PC-9 (cell line): ENCODE measurements at regions not wholly inside any gene's neighbourhood (a gene's known extent, or its start where the extent isn't known, plus 50 kb on each side); places are given as distances from the start of the nearest gene placed in this dataset.

ENCODE experiments used
- BruUV-seq: library from RNA; stranded (reverse); fragments of 400-500 nt; replicated peaks from 2 replicates; lab custom pipeline; 2021; lab: Mats Ljungman, UMichigan
- CTCF ChIA-PET: fragments of 300-600 bp; sonication (Branson Sonifier 250); formaldehyde crosslinking; loops from one replicate; lab custom pipeline; 2022; ENCODE audit warnings: antibody characterized with exemption; lab: Charles Lee
- POLR2A ChIA-PET: fragments of 300-600 bp; sonication (Branson Sonifier 250); formaldehyde crosslinking; loops from one replicate; lab custom pipeline; 2022; ENCODE audit warnings: antibody characterized with exemption; ENCODE audit not compliant: unreplicated experiment; lab: Charles Lee
- DNase-seq, 2 experiments: peaks; one replicate each; pipeline versions ENCODE4 v3.0.0 to v3.0.0-alpha.2; 2015 to 2022; ENCODE audit warnings: mixed read lengths in 1 of 2
- H2AFZ ChIP-seq: fragments of 200-600 bp; sonication (generic); 2 replicates; pipeline ENCODE4 v1.8.1; 2017; ENCODE audit warnings: antibody characterized with exemption
- H3F3A ChIP-seq: fragments of 200-600 bp; sonication (generic); 2 replicates; pipeline ENCODE4 v1.8.1; 2017; ENCODE audit warnings: antibody characterized with exemption, mild to moderate bottlenecking, low read depth; ENCODE audit not compliant: insufficient read depth
- H3K27ac ChIP-seq: fragments of 200-600 bp; sonication (generic); 2 replicates; pipeline ENCODE4 v1.6.1; 2016; ENCODE audit warnings: mixed run types
- H3K27me3 ChIP-seq: fragments of 200-600 bp; sonication (generic); 2 replicates; pipeline ENCODE4 v1.6.1; 2016; ENCODE audit warnings: low read depth, mixed run types; ENCODE audit not compliant: insufficient read depth
- H3K36me3 ChIP-seq: fragments of 200-600 bp; sonication (generic); 2 replicates; pipeline ENCODE4 v1.6.1; 2016; ENCODE audit warnings: low read depth, mixed run types
- H3K4me1 ChIP-seq: fragments of 200-600 bp; sonication (generic); replicated peaks from 2 replicates; pipeline ENCODE4 v1.6.1; 2016; ENCODE audit warnings: mixed run types; ENCODE audit not compliant: insufficient read depth
- H3K4me2 ChIP-seq: fragments of 200-600 bp; sonication (generic); 2 replicates; pipeline ENCODE4 v1.6.1; 2017; ENCODE audit warnings: mixed run types
- H3K4me3 ChIP-seq: fragments of 200-600 bp; sonication (generic); 2 replicates; pipeline ENCODE4 v1.6.1; 2016; ENCODE audit warnings: mixed run types
- H3K79me2 ChIP-seq: fragments of 200-600 bp; sonication (generic); 2 replicates; pipeline ENCODE4 v1.6.1; 2017; ENCODE audit warnings: low read depth, mixed run types
- H3K9me2 ChIP-seq: fragments of 200-600 bp; sonication (generic); 2 replicates; pipeline ENCODE4 v1.8.1; 2017; ENCODE audit warnings: mild to moderate bottlenecking; ENCODE audit not compliant: insufficient read depth
- H3K9me3 ChIP-seq: fragments of 200-600 bp; sonication (generic); 2 replicates; pipeline ENCODE4 v1.8.1; 2016; ENCODE audit warnings: low read depth; ENCODE audit not compliant: insufficient read depth
- H4K20me1 ChIP-seq: fragments of 200-600 bp; sonication (generic); 2 replicates; pipeline ENCODE4 v1.8.1; 2017; ENCODE audit not compliant: insufficient read depth
- EZH2 ChIP-seq: fragments of 200-600 bp; sonication (generic); IDR thresholded peaks from 2 replicates; pipeline ENCODE4 v1.8.0; 2017; ENCODE audit warnings: antibody characterized with exemption, low read depth
- intact Hi-C: fragments of 100-400 bp; cut with micrococcal nuclease; formaldehyde crosslinking; loops from one replicate; pipeline ENCODE4 v1.10.0; 2022; ENCODE audit not compliant: unreplicated experiment
- TF ChIP-seq, protein P1 (sequence below): fragments of 200-600 bp; sonication (generic); conservative IDR thresholded peaks from 2 replicates; pipeline ENCODE4 v1.6.1; 2017; ENCODE audit warnings: mixed run types, antibody characterized with exemption, mild to moderate bottlenecking, moderate library complexity

DNA sequence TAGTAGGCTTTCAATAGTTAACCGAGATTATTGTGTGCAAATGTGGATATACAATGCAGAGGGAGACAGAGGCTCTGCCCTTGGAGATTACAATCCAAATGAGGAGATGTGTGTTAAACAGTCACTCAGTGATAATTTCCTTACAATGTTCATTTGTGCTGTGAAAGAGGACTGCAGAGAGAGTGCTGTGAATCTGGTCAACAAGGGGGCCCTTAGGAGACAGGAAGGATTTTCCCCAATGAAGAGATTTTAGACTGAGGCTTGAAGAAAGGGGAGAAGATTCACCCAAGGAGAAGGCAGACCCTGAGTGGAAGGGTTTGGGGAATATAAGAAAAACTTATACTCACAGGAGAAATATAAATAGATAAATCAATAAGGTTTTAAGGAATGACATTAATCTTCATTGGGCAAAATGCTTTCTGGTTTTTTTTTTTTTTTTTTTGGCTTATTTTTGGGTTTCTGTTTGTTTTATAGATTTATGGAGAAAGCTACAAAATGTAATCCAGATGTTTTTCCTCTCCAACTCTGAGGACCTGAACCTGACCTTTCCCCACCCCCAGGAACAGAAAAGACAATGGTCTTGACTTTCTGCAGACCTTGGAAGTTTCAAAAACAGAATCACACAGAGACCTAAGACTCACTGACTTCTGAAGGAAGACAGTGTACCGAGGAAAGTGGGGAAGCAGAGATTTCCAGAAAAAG, 151.3 kb upstream of the SERPINE2 start:
- Histone ChIP-seq H3K4me2 (no peak overlapping the region), H3K4me3 (no peak overlapping the region), H3K36me3 (no peaks in the 10 kb centered on the region), H3K9me2 (no peaks in the 10 kb centered on the region), H3K9me3 (peaks cover 31% of the 10 kb centered on the region), H4K20me1 (no peaks in the 10 kb centered on the region), H3K27ac (no peak overlapping the region), H3K27me3 (no peaks in the 10 kb centered on the region), H2AFZ (no peak overlapping the region), H3F3A (no peaks in the 10 kb centered on the region; the same call in 1 of the 2 replicates), H3K79me2 (no peaks in the 10 kb centered on the region), H3K4me1 (peaks cover 3% of the 10 kb centered on the region)
- ChIA-PET POLR2A (interaction anchor here (0.6 kb wide), 1 partner anchor 944 kb away, joined by 4 read pairs; no protein-coding TSS in a partner anchor), CTCF (no interaction called here)
- no peak for DNase-seq
- intact Hi-C loops = no loop called here
- no peak for TF ChIP-seq EZH2
- TF ChIP-seq, protein P1, sequence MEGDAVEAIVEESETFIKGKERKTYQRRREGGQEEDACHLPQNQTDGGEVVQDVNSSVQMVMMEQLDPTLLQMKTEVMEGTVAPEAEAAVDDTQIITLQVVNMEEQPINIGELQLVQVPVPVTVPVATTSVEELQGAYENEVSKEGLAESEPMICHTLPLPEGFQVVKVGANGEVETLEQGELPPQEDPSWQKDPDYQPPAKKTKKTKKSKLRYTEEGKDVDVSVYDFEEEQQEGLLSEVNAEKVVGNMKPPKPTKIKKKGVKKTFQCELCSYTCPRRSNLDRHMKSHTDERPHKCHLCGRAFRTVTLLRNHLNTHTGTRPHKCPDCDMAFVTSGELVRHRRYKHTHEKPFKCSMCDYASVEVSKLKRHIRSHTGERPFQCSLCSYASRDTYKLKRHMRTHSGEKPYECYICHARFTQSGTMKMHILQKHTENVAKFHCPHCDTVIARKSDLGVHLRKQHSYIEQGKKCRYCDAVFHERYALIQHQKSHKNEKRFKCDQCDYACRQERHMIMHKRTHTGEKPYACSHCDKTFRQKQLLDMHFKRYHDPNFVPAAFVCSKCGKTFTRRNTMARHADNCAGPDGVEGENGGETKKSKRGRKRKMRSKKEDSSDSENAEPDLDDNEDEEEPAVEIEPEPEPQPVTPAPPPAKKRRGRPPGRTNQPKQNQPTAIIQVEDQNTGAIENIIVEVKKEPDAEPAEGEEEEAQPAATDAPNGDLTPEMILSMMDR = no peak
- no TSS peak for BruUV-seq

DNA sequence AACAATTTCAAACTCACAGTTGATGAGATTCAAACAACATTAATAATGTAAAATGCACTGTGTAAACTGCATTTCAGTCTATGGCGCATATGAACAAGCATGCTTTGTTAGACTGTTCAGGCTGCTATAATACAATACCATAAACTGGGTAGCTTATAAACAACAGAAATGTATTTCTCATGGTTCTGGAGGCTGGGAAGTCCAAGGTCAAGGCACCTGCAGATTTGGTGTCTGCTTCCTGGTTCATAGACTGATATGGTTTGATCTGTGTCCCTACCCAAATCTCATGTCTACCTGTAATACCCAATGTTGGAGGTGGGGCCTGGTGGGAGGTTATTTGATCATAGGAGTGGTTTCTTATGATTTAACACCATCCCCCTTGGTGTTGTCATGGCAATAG, 148.1 kb upstream of the SERPINE2 start:
- intact Hi-C loops = no loop called here
- no TSS peak for BruUV-seq
- TF ChIP-seq EZH2 = no peak
- TF ChIP-seq, protein P1 = no peak

DNA sequence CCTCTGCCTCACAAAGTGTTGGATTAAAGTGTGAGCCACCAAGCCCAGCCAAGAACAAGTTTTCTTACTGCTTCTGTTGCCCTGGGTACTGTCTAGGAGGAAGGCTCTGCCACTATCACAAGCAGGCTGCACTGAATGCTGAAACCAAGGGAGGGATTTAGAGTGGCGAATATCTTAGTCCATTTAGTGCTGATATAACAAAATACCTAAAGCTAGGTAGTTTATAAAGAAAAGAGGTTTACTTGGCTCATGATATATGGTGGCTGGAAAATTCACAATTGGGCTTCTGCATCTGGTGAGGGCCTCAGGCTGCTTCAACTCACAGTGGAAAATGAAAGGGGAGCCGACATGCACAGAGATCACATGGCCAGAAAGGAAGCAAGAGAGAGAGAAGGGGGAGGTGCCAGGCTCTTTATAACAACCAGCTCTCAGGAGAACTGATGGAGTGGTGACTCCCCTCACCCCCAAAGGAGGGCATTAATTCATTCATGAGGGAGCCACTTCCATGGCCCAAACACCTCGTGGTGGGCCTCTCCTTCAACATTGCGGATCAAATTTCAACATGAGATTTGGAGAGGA, 146.0 kb upstream of the SERPINE2 start:
- H3K27ac ChIP-seq = no peak overlapping the region
- intact Hi-C loops = no loop called here
- H3K27me3 ChIP-seq = no peaks in the 10 kb centered on the region
- H4K20me1 ChIP-seq = no peaks in the 10 kb centered on the region
- peaks cover 9% of the 10 kb centered on the region for H3K4me1 ChIP-seq
- H3K79me2 ChIP-seq = no peaks in the 10 kb centered on the region
- no peaks in the 10 kb centered on the region for H3K9me2 ChIP-seq
- DNase-seq = no peak
- 0 out of 2 replicates have a peak, but pooled peaks cover 7% of the 10 kb centered on the region for H3K9me3 ChIP-seq
- ChIA-PET POLR2A (interaction anchor here (0.7 kb wide), 1 partner anchor 148 kb away, joined by 6 read pairs; no protein-coding TSS in a partner anchor), CTCF (no interaction called here)
- no peak overlapping the region for H2AFZ ChIP-seq
- H3K4me3 ChIP-seq = no peak overlapping the region
- BruUV-seq = no TSS peak
- H3K36me3 ChIP-seq = no peaks in the 10 kb centered on the region
- no peak overlapping the region for H3K4me2 ChIP-seq
- H3F3A ChIP-seq = no peaks in the 10 kb centered on the region
- TF ChIP-seq, protein P1 = no peak
- no peak for TF ChIP-seq EZH2

More for the DNA sequence above, 148.1 kb upstream of the SERPINE2 start:
- Histone ChIP-seq H3F3A (no peaks in the 10 kb centered on the region), H4K20me1 (no peaks in the 10 kb centered on the region), H3K4me3 (no peak overlapping the region), H3K27ac (no peak overlapping the region), H2AFZ (no peak overlapping the region), H3K36me3 (no peaks in the 10 kb centered on the region), H3K9me3 (peaks cover 10% of the 10 kb centered on the region), H3K79me2 (no peaks in the 10 kb centered on the region), H3K9me2 (no peaks in the 10 kb centered on the region), H3K4me1 (no peaks in the 10 kb centered on the region), H3K4me2 (no peak overlapping the region), H3K27me3 (no peaks in the 10 kb centered on the region)
- CTCF ChIA-PET = no interaction called here
- POLR2A ChIA-PET = no interaction called here
- DNase-seq = no peak
